Naive B cell (primary cell): ENCODE measurements at regions not wholly inside any gene's neighbourhood (a gene's known extent, or its start where the extent isn't known, plus 50 kb on each side); places are given as distances from the start of the nearest gene placed in this dataset.

Experiments
- ATAC-seq, 2 donors: fragments of 150-1000 bp; cut with Tn5 transposase; 2 replicates each; pipeline ENCODE4 v1.10.0; 2021; ENCODE audit warnings: low read depth in 2 of 2, mild to moderate bottlenecking in 2 of 2, moderate library complexity in 2 of 2
- DNase-seq: peaks from one replicate; pipeline ENCODE4 v3.0.0; 2022
- H3K27ac Mint-ChIP-seq, 6 donors: one replicate each; pipeline ENCODE4 v1.8.0; 2020 to 2022; ENCODE audit warnings: mild to moderate bottlenecking in 6 of 6, mixed read lengths in 6 of 6, moderate library complexity in 5 of 6, inconsistent platforms in 2 of 6
- H3K27me3 Mint-ChIP-seq, 3 donors: one replicate each; pipeline ENCODE4 v1.8.0; 2021 to 2022; ENCODE audit warnings: mixed read lengths in 3 of 3, mild to moderate bottlenecking in 1 of 3
- H3K36me3 Mint-ChIP-seq, 2 donors: one replicate each; pipeline ENCODE4 v1.8.0; 2020 to 2022; ENCODE audit warnings: mixed read lengths in 2 of 2, inconsistent platforms in 1 of 2, mild to moderate bottlenecking in 1 of 2
- H3K4me1 Mint-ChIP-seq, 3 donors: one replicate each; pipeline ENCODE4 v1.8.0; 2020 to 2022; ENCODE audit warnings: mixed read lengths in 3 of 3, inconsistent platforms in 1 of 3, mild to moderate bottlenecking in 1 of 3, moderate library complexity in 1 of 3
- H3K4me3 Mint-ChIP-seq, 8 donors: one replicate each; pipeline ENCODE4 v1.8.0; 2020 to 2022; ENCODE audit warnings: mild to moderate bottlenecking in 8 of 8, mixed read lengths in 8 of 8, moderate library complexity in 8 of 8, inconsistent platforms in 2 of 8
- H3K9me3 Mint-ChIP-seq, 7 donors: one replicate each; pipeline ENCODE4 v1.8.0; 2020 to 2022; ENCODE audit warnings: mixed read lengths in 7 of 7, mild to moderate bottlenecking in 5 of 7, inconsistent platforms in 2 of 7, moderate library complexity in 1 of 7

- H3K27ac Mint-ChIP-seq, result no peak overlapping the region
These were observed 267.5 kb downstream of the ENC1 start for GRCh38 chr5:74373076-74373475.

GRCh38 chr5:74372502-74373064 lies 267.9 kb downstream of the ENC1 start:
- Mint-ChIP-seq H3K4me3 (no peak overlapping the region), H3K9me3 (peaks cover 0 to 5% (median 0%) of the 10 kb centered on the region in 7 donors), H3K27me3 (peaks cover 0 to 9% (median 7%) of the 10 kb centered on the region in 3 donors), H3K36me3 (no peaks in the 10 kb centered on the region), H3K27ac (no peak overlapping the region), H3K4me1 (no peaks in the 10 kb centered on the region)
- ATAC-seq, result no peak
- no peak for DNase-seq

More at GRCh38 chr5:74373076-74373475, 267.5 kb downstream of the ENC1 start:
- Mint-ChIP-seq H3K27me3 (peaks cover 2 to 5% (median 4%) of the 10 kb centered on the region in 3 donors), H3K4me1 (no peaks in the 10 kb centered on the region), H3K4me3 (no peak overlapping the region), H3K36me3 (no peaks in the 10 kb centered on the region), H3K9me3 (peaks cover 0 to 5% (median 0%) of the 10 kb centered on the region in 7 donors)
- DNase-seq (no peak), ATAC-seq (no peak)

GRCh38 chr5:74372051-74372450 lies 268.5 kb downstream of the ENC1 start:
- H3K4me1 Mint-ChIP-seq, result no peaks in the 10 kb centered on the region
- peaks cover 0 to 5% (median 0%) of the 10 kb centered on the region in 7 donors for H3K9me3 Mint-ChIP-seq
- peaks cover 0 to 11% (median 7%) of the 10 kb centered on the region in 3 donors for H3K27me3 Mint-ChIP-seq
- no peaks in the 10 kb centered on the region for H3K36me3 Mint-ChIP-seq
- no peak overlapping the region for H3K27ac Mint-ChIP-seq
- DNase-seq, result no peak
- ATAC-seq, result no peak
- H3K4me3 Mint-ChIP-seq, result no peak overlapping the region

GRCh38 chr5:74371621-74372020 lies 268.9 kb downstream of the ENC1 start:
- DNase-seq, result no peak
- H3K27me3 Mint-ChIP-seq, result peaks cover 0 to 16% (median 8%) of the 10 kb centered on the region in 3 donors
- H3K9me3 Mint-ChIP-seq, result peaks cover 0 to 5% (median 0%) of the 10 kb centered on the region in 7 donors
- H3K36me3 Mint-ChIP-seq, result no peaks in the 10 kb centered on the region
- no peaks in the 10 kb centered on the region for H3K4me1 Mint-ChIP-seq
- no peak for ATAC-seq
- no peak overlapping the region for H3K27ac Mint-ChIP-seq
- no peak overlapping the region for H3K4me3 Mint-ChIP-seq

DNA sequence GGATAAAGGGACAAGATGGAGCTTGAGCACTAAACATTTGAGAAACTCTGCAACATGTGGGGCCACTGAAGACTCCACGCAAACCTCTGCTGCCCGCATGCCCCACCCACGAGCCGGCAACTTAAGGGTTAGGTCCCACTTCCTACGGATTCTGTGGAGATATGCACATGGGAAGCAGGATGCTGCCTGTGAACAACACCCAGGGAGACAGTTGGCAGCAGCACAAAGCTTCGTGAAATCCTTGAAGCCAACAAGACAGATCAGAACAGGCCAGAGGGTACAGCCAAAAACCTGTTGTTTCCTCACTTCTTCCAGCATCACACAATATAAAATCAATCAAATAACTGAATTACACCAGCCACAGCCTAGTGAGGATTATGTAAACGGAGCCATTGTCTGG lies 270.4 kb downstream of the ENC1 start:
- H3K36me3 Mint-ChIP-seq, result no peaks in the 10 kb centered on the region
- peaks cover 0 to 6% (median 0%) of the 10 kb centered on the region in 7 donors for H3K9me3 Mint-ChIP-seq
- no peak overlapping the region for H3K4me3 Mint-ChIP-seq
- H3K27me3 Mint-ChIP-seq, result peaks cover 0 to 21% (median 20%) of the 10 kb centered on the region in 3 donors
- ATAC-seq (no peak), DNase-seq (no peak)
- H3K4me1 Mint-ChIP-seq, result no peaks in the 10 kb centered on the region
- H3K27ac Mint-ChIP-seq, result no peak overlapping the region

- no peaks in the 10 kb centered on the region for H3K36me3 Mint-ChIP-seq
- H3K27ac Mint-ChIP-seq, result no peak overlapping the region
- H3K9me3 Mint-ChIP-seq, result peaks cover 0 to 6% (median 0%) of the 10 kb centered on the region in 7 donors
- peaks cover 0 to 26% (median 24%) of the 10 kb centered on the region in 3 donors for H3K27me3 Mint-ChIP-seq
- DNase-seq, result no peak
- H3K4me1 Mint-ChIP-seq, result peaks cover 0 to under 1% (median 0%) of the 10 kb centered on the region in 3 donors
- no peak overlapping the region for H3K4me3 Mint-ChIP-seq
- no peak for ATAC-seq
These were observed 271.4 kb downstream of the ENC1 start for GRCh38 chr5:74369173-74369572.

DNA sequence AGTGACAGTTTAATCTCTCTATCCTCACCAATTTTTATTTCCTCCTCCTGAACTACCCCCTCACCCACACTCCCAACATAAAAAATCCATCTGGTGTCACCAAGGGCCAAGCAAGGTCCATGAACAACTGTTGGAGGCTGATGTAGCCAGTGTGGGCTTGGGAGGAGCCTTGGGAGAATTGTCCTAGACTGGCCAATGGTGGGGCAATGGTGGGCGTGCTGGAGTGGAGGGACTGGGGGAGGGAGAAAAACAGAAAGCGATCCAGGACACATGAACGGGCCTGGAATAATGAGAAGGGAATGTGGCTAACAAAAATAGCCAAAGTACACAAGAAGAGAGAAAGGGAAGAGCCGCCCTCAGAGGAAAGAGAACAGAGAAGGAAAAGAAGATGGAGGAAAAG lies 272.6 kb downstream of the ENC1 start:
- H3K9me3 Mint-ChIP-seq, result peaks cover 0 to 6% (median 0%) of the 10 kb centered on the region in 7 donors
- no peak overlapping the region for H3K27ac Mint-ChIP-seq

GRCh38 chr5:74367241-74367733 lies 273.2 kb downstream of the ENC1 start:
- H3K36me3 Mint-ChIP-seq, result no peaks in the 10 kb centered on the region
- H3K4me3 Mint-ChIP-seq, result no peak overlapping the region
- H3K4me1 Mint-ChIP-seq, result peaks cover 5 to 15% (median 10%) of the 10 kb centered on the region in 3 donors
- ATAC-seq (no peak), DNase-seq (no peak)
- peaks cover 0 to 32% (median 30%) of the 10 kb centered on the region in 3 donors for H3K27me3 Mint-ChIP-seq
- H3K27ac Mint-ChIP-seq, result no peak overlapping the region
- H3K9me3 Mint-ChIP-seq, result peaks cover 0 to 6% (median 0%) of the 10 kb centered on the region in 7 donors

More for the DNA sequence above, 272.6 kb downstream of the ENC1 start:
- Mint-ChIP-seq H3K4me3 (no peak overlapping the region), H3K4me1 (peaks cover under 1 to 10% (median 5%) of the 10 kb centered on the region in 3 donors), H3K36me3 (no peaks in the 10 kb centered on the region), H3K27me3 (peaks cover 0 to 32% (median 30%) of the 10 kb centered on the region in 3 donors)
- DNase-seq (no peak), ATAC-seq (no peak)

GRCh38 chr5:74365723-74366122 lies 274.8 kb downstream of the ENC1 start:
- no peak for DNase-seq
- Mint-ChIP-seq H3K9me3 (peaks cover 0 to 6% (median 0%) of the 10 kb centered on the region in 7 donors), H3K4me1 (peaks cover 5 to 15% (median 10%) of the 10 kb centered on the region in 3 donors), H3K36me3 (no peaks in the 10 kb centered on the region), H3K4me3 (no peak overlapping the region), H3K27ac (no peak overlapping the region), H3K27me3 (peaks cover 9 to 32% (median 30%) of the 10 kb centered on the region in 3 donors)
- no peak for ATAC-seq

GRCh38 chr5:74364507-74364906 lies 276.0 kb downstream of the ENC1 start:
- ATAC-seq, result no peak
- Mint-ChIP-seq H3K4me1 (peaks cover 5 to 15% (median 10%) of the 10 kb centered on the region in 3 donors), H3K27ac (peak overlapping the region in 1 of 6 donors; percentile 72), H3K27me3 (peaks cover 9 to 32% (median 30%) of the 10 kb centered on the region in 3 donors), H3K4me3 (no peak overlapping the region), H3K9me3 (peaks cover 0 to 6% (median 0%) of the 10 kb centered on the region in 7 donors), H3K36me3 (no peaks in the 10 kb centered on the region)
- no peak for DNase-seq

GRCh38 chr5:74363603-74364205 lies 276.8 kb downstream of the ENC1 start:
- DNase-seq (no peak), ATAC-seq (no peak)
- Mint-ChIP-seq H3K27ac (no peak overlapping the region), H3K4me3 (peak overlapping the region in 1 of 8 donors; percentile 47), H3K36me3 (no peaks in the 10 kb centered on the region), H3K9me3 (peaks cover 0 to 6% (median 0%) of the 10 kb centered on the region in 7 donors), H3K4me1 (peaks cover 5 to 15% (median 10%) of the 10 kb centered on the region in 3 donors), H3K27me3 (peaks cover 9 to 32% (median 30%) of the 10 kb centered on the region in 3 donors)

- Mint-ChIP-seq H3K36me3 (no peaks in the 10 kb centered on the region), H3K9me3 (peaks cover 0 to 6% (median 0%) of the 10 kb centered on the region in 7 donors), H3K27ac (peak overlapping the region in 2 of 6 donors; percentile 28 to 43), H3K4me1 (peaks cover 5 to 15% (median 10%) of the 10 kb centered on the region in 3 donors), H3K4me3 (peak overlapping the region in 1 of 8 donors; percentile 31), H3K27me3 (peaks cover 9 to 27% (median 17%) of the 10 kb centered on the region in 3 donors)
- no peak for DNase-seq
- ATAC-seq, result no peak
These were observed 278.8 kb downstream of the ENC1 start for GRCh38 chr5:74361406-74362358.
